Fibroblast of skin of scalp (primary cell): ENCODE measurements at regions not wholly inside any gene's neighbourhood (a gene's known extent, or its start where the extent isn't known, plus 50 kb on each side); places are given as distances from the start of the nearest gene placed in this dataset.

Experiments
- DNase-seq: peaks from one replicate; pipeline ENCODE4 v3.0.0-alpha.2; 2013

GRCh38 chr13:34571716-34572115 is 370.4 kb upstream of the NBEA start:
- DNase-seq: no peak

GRCh38 chr13:34577051-34577450 is 365.0 kb upstream of the NBEA start:
- DNase-seq: peak; percentile 39

- DNase-seq: no peak
Observed at GRCh38 chr13:34578471-34578870, 363.6 kb upstream of the NBEA start.

- no peak for DNase-seq
Observed at GRCh38 chr13:34578917-34579316, 363.2 kb upstream of the NBEA start.

GRCh38 chr13:34583181-34583580 is 358.9 kb upstream of the NBEA start:
- DNase-seq: no peak

- peak; percentile 49 for DNase-seq
Observed at GRCh38 chr13:34587576-34587975, 354.5 kb upstream of the NBEA start.

GRCh38 chr13:34588362-34588761 is 353.7 kb upstream of the NBEA start:
- no peak for DNase-seq

DNA sequence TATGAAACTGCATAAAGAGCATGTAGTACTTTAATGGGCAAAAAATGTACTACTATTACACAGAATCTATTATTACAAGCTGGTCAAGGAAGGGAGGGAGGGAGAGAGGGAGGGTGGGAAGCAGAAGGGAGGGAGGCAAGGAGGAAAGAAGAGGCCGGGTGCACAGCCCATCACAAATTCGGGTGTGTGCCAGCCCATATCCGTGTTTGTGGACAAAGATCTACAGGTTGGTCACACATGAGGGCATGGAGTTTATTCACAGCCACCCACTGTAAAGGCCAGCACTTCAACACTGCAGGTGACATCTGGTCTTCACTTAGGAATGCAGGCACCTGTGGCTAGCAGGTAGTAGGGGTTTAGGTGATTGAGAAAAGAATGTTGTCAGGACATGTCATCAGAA is 352.5 kb upstream of the NBEA start:
- DNase-seq: no peak

DNA sequence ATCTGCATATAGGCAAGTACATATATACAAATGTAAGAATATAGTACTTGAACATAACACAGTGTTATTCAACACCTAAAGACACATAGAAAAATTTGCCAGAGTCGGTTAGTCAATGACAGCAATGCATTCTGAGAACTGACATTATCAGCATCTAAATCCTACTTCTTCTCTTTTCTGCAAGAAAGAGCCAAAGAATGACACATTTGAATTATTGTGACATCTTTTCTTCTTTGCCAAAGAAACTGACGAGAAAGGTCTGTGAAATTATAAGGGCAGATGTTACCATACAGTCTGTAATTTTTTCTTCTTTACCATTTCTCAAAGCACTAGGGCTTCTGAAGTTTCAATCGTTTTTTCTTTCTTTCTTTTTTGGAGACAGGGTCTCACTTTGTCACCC is 350.9 kb upstream of the NBEA start:
- no peak for DNase-seq

DNA sequence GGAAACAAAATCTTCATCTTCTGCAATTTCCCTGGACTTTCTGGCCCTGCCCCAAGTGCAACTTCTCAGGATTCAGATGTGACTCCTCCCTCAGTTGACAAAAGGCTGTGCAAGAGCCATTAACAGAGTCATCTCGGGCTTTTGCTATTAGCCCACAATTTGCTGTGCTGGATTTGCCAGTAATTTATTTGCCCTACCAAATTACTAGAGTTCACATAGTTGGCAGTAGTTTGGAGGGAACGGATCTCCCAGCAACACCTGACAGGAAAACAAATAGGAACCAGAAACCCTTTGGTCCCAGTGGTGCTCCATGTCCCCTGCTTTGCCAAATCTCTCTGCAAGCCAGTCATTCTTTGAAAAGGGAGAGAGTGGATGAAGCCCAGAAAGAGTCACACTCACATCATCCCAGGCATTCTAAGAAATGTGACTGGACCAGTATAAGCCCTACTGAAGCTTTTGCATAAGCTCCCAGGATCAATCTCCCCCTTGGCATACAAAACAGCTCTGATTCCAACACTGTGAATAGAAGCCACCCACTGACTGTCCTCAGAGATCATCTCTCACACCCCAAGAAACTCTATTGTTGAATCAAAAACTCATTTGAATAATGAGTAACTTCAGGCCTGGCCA is 350.1 kb upstream of the NBEA start:
- DNase-seq: no peak

DNA sequence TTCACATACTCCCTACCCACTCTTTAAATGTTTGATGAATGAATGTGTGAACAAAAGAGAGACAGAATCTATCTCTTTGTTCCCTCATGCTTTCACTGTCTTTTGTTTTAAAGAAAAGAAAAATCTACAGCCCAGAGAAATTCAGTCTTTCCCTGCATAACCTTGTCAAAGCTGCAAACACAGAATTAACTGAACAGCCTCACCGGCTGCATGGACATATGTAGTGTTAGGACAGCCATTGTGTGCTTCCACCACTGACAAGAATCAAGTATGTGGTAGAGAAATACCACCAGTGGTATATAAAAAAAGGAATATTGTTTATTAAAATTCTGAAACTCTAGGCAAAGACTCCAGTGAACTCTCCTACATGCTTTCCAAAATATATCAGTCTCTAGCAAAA is 348.4 kb upstream of the NBEA start:
- DNase-seq: no peak

DNA sequence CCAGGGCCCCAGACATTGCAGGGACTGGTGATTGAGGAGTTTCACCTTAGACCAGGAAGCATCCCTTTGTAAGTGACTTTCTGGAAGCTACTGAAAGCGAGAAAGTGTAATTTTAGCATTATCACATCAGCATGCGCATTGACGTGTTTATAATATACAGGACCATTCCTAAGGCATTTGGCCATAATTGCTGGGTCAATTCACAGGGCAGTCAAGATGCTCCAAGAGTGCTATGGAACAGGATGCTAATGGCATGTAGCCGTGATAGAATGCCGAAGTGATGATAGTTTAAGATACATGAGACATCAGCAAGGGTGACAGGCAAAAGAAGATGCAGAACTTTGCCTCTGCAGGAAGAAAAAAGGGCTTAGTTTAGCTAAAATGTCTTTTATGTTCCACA is 347.6 kb upstream of the NBEA start:
- DNase-seq: no peak

DNA sequence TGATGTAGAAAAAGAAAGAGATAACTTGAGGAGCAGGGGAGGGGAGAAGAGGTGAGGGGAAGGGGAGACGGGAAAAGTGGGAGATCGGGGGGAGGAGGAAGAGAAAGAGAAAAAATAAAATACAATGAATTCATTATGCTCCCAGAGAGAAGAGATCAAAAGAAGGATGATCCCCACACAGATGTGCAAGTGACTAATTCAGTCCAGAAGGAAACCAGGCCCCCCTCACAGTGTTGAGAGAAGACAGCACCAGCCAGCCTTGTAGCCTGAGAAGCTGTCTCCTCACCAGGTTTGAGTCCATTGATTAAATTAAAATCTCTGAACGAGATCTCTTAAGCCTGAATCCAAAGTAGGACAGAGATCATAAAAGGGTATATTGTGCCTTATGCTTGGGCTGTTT is 333.7 kb upstream of the NBEA start:
- DNase-seq: no peak

DNA sequence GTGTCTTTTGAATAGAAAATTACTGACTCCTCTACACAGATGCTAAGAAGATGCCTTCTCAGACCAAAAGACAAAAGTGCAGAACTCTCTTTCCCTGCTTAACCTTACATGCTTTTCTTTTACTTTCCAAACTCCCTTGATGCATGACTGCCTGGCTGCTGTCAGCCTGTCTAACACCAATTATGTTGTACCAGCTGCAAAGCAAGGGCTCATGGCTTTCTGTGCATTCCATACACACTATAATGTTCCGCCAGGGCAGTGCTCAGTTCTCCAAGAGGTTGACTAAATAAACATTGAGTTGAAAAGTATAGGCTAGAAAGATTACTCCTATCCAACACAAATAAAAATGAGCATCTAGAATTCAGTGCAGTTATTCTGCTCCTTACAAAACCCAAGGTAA is 330.4 kb upstream of the NBEA start:
- no peak for DNase-seq

GRCh38 chr13:34617473-34618083 is 324.5 kb upstream of the NBEA start:
- peak; percentile 22 for DNase-seq

DNA sequence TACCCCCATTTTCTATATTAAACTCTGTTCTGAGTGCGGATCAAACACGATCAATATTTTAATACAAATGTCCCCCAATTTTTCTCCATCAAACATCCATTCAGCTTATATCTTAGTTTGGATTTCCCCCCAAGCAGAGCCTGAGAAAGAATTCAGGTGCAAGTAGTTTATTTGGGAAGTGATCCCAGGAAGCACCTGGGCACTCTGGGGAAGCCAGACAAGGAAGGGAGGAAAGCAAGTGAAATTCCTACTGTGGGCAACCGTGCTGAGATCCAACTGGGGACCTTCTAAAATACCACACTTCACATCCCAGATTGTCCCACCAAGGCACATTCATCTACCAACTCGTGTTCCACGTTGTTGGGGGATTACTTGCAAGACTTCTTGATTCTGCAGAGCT is 323.4 kb upstream of the NBEA start:
- DNase-seq: no peak

DNA sequence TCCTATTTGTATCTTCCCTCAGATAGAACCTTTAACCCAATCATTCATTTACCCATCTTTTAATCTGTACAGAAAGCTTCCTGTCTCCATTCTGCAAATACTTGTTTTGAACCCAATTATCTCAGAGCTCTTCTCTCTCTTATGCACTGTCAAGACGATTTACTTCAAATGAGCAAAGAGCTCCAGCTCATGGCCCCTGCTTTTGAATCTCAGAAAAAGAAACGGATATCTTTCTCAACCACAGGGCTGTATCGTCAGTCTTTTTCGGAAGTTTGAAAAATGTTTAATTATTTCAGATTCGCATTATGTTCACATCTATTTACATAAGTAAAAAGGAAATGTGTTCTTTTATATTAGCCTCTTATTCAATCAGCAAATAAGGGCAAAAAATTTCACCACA is 322.7 kb upstream of the NBEA start:
- DNase-seq: no peak

DNA sequence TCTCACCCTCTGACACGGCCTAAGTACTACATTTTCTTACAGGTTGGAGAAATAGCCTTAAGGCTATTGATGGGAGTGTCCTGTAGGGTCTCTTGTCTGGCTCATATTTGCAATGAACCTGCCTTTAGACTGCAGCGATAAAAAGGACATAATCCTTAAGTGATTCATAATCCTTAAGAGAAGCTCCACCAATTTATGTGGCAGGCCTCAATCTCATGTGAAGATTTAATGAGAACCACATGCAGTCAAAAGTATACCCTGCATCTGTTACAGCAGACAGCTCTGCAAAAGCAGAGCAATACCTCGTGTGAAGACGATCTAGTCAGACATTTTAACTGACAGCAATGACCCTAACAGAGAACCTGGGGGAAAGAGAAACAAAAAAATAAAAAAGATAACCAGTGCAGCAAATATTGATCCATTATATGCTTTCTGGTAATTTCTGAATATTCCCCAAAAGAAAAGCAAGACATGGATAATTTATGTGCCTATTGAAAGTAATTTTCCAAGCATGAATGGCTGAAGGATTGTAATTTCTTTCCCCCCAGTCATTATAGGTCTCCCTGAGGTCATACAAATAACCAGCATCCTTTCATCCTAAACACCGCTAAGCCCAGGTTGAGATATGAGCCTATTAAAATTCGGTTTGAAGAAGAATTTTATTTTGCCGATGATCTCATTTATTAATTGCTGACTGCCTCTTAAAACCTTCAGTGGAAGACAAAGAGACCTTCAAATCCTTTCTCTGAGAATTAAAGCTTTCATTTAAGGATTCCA is 321.8 kb upstream of the NBEA start:
- DNase-seq: peak; percentile 8

DNA sequence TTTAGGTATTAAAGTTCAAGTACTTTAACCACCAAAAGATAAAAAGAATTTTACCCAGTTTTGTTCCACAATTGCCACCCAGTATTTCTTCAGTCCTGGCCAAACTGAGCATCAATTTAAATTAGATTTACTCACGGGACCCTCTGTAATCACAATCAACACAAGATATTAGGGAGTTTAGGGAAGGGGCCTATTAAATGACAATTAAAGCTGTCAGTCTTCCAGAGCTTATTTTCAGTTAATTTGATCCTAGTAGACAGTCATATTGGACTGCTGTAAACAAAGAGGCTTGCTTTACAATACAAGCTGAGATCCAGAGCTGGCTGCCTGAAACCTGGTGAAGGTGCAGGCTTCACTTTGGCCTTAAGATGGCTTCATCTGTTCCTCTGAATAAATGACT is 321.2 kb upstream of the NBEA start:
- DNase-seq: no peak

DNA sequence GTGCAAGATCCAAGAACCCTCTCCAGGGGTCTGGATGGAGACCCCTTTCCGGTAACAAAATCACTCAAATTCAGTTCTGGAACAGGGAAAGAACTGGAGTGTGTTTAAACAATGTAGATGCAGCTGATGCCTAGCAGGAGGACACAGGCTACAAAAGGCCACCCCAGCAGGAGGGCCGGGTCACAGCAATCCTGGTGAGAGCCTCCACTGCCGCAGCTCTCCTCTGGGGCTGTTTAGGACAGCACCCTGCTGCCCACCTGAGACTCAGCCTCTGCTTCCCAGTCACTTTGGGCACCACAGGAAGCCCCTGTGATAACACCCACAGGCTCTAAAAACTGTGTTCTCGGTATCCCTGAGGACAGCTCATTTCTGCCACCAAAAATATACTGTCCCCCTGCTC is 318.7 kb upstream of the NBEA start:
- no peak for DNase-seq

GRCh38 chr13:34627509-34628208 is 314.4 kb upstream of the NBEA start:
- DNase-seq: no peak

- DNase-seq: no peak
Observed at GRCh38 chr13:34628209-34628682, 313.8 kb upstream of the NBEA start.

GRCh38 chr13:34634448-34634847 is 307.6 kb upstream of the NBEA start:
- no peak for DNase-seq
